HG03097 (cell line): ENCODE measurements at regions not wholly inside any gene's neighbourhood (a gene's known extent, or its start where the extent isn't known, plus 50 kb on each side); places are given as distances from the start of the nearest gene placed in this dataset.

ENCODE experiments used
- ATAC-seq: cut with Tn5 transposase; IDR thresholded peaks from one replicate; pipeline ENCODE4 v1.9.1; 2021; ENCODE audit not compliant: unreplicated experiment, low FRiP score

DNA sequence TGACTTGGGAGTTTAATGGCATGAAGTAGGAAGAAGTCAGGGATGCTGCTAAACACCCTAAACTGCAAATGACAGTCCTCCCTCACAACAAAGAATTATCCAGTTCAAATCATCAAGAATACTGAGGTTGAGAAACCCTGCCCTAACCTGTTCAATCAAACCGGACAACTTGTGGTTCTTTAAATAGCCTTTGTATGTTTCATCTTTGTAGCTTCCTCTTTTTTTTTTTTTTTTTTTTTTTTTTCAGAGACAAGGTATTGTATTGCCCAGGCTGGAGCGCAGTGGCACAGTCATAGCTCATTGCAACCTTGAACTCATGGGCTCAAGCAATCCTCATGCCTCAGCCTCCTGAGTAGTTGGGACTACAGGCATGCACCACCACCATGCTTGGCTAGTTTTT is 52.5 kb upstream of the TTC29 start:
- no peak for ATAC-seq

GRCh38 chr4:147003956-147004809 is 58.5 kb upstream of the TTC29 start:
- no peak for ATAC-seq

DNA sequence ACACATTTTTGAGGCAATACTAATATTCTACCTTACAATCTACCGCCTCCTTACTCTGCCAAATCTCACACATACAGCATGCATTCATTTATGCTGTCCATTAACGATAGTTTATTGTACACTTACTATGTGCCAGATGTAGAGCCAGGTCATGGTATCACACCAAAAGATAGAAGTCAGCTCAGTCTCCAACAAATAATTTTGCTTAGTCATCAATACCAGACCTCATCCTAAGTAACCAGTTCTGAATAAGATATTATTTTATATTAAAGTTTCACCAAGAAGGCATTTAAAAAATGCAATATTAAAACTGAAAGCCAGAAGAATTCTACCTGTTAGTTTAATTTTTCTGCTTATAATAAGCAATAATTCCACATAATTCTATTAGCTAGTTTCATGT is 60.6 kb upstream of the TTC29 start:
- ATAC-seq = no peak

- no peak for ATAC-seq
These were observed 64.2 kb upstream of the TTC29 start for GRCh38 chr4:147009875-147010274.

DNA sequence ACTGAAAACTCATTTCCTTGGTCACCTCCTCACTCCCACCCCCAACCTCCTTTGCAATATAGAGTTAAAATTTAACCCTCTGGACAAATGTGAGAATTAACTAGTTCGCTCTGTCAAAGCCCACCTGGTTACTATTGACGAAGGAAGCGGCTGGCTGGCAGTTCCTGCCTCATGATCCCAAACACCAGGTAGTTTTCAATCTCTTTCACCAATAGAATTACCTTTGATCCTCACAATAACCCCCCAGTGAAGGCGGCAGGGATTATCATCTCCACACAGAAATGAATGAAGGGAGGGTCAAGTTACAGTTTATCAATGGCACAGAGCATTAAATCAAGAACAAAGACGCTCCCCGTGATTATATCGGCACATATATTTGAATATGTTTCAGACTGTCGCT is 65.7 kb upstream of the TTC29 start:
- no peak for ATAC-seq

DNA sequence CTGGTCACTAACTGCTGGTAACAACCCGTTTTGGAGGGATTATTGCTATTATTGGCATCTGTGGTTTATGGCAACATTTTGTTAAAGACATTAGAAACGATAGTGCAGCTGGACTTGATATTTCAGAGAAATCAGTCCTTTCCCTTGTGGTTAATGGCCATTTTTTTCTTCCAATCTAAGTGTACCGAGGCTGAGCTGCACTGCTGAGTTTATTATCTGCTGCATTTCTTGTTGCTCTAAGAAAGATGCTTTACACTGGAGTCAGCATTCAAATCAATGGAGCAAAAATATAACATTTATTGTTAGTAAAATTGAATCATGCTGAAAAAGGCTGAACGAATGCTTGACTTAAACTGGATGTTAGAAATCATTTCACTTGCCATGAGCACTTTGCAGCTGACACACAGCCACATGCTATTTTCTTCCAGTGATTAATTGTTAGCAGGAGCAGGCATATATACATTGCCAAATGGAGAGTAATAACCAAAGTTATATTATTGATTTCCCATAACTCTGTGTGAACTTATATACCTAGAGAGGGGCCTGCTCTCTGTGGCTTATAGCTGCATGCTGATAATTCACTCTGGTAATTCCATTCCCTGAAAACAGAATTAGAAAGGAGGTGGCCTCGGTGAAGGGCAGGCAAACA is 66.5 kb upstream of the TTC29 start:
- no peak for ATAC-seq

- no peak for ATAC-seq
These were observed 69.3 kb upstream of the TTC29 start for GRCh38 chr4:147014946-147015345.

GRCh38 chr4:147015491-147015890 is 69.8 kb upstream of the TTC29 start:
- no peak for ATAC-seq

GRCh38 chr4:147017081-147017480 is 71.4 kb upstream of the TTC29 start:
- no peak for ATAC-seq

DNA sequence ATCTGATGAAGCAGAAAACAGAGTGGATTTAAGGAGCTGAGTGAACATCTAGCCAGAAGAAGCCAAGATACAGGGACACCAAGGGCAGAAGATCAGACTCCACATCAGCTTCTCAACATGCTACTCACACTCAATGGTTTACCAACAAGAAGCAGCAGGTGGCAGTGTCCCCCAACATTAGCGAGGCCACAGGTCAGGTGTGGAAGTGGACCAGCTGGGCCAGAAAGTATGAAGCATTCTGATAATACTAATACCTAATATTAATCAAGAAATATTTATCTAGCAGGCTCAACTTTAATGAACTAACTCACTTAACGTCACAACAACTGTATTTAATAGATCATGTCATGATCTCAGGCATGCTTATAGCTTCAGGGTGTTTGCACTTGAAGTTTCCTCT is 73.4 kb upstream of the TTC29 start:
- no peak for ATAC-seq

GRCh38 chr4:147020456-147020855 is 74.8 kb upstream of the TTC29 start:
- no peak for ATAC-seq

- no peak for ATAC-seq
These were observed 79.4 kb upstream of the TTC29 start for GRCh38 chr4:147025042-147025441.

GRCh38 chr4:147029296-147029695 is 83.6 kb upstream of the TTC29 start:
- ATAC-seq = no peak

- ATAC-seq = no peak
These were observed 88.7 kb upstream of the TTC29 start for GRCh38 chr4:147034372-147034771.

- ATAC-seq = no peak
These were observed 91.4 kb upstream of the TTC29 start for GRCh38 chr4:147037069-147037468.

GRCh38 chr4:147039976-147040575 is 94.4 kb upstream of the TTC29 start:
- ATAC-seq = no peak

DNA sequence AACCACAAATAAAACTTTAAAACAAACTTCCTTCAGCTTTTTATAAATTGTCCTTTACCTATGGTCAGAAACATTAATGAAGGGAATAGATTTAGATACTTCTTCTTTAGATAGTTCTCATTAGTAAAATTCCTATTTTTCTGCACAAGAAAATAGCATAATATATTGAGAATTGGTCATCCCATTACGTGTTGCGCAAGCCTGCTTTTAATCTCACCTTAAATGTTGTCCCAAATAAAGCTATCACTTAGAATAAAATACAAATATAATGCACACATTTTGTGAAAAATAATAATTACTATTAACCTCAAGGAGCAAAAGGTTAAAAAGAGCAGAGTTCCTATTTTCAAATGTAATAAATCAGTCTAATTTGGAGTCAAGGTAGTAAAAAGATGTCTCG is 95.2 kb upstream of the TTC29 start:
- no peak for ATAC-seq

DNA sequence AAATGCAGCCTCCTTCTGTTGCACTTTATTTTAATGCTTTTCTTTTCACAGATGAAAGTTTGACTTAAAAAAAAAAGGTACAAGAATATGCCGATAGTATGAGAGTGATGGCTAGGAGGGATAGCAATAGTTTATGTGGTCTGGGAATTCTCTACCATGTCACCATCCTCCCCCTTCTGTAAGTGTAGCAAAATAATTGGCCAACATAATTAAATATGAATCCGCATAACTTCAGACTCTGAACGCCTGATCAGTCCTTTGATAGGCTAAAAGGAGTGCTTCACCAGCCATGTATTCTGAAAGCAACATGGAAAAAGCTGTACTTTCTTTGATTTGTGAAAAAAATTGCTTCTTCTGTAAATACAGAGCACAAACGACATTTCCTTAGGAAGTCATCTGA is 95.7 kb upstream of the TTC29 start:
- no peak for ATAC-seq

DNA sequence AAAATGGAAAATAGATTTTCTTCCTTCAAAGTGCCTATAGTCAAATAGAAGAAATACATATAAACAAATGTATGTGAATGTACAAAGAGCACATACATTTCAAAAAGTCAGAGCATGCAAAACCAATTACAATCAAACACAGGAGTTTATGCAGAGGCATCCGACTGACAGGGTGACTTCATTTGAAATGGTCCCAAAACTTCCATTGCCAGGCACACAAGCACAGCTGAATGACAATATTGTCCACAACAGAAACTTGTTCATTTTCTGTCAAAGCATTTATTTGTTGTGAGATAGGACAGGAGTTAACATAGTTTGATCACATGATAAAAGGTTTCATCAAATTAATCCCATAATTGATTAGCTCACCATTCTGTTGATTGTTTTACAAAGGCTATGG is 96.4 kb upstream of the TTC29 start:
- no peak for ATAC-seq

- ATAC-seq = no peak
These were observed 98.6 kb upstream of the TTC29 start for GRCh38 chr4:147044241-147044640.

GRCh38 chr4:147049946-147050345 is 104.3 kb upstream of the TTC29 start:
- no peak for ATAC-seq

DNA sequence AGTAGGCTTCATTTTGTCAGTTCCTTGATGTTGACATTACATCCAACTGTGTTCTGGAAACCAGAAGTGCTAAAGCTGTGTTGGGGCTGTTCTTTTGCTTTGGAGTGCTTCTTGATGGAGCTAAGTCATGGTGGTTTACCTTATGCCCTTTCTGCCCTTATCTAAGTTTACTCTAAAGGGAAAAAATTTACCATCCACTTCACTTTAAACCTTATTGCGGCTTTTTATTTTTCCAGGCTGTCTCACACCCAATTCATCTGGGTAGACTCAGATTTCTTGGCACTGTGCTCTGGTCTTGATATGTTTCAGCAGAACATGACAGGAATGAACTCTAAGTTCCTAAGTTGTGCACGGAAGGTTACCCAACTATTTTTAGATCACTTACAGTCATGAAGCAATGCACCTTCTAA is 104.7 kb upstream of the TTC29 start:
- ATAC-seq = no peak
